ENCODE measurements at regions not wholly inside any gene's neighbourhood (a gene's known extent, or its start where the extent isn't known, plus 50 kb on each side); places are given as distances from the start of the nearest gene placed in this dataset.

GRCh38 chr21:39093526-39093925 is 89.7 kb downstream of the PSMG1 start:
- CTCF ChIA-PET, result no interaction called here
- no peaks in the 10 kb centered on the region for H3K36me3 Mint-ChIP-seq (ENCODE audit: low read depth)

DNA sequence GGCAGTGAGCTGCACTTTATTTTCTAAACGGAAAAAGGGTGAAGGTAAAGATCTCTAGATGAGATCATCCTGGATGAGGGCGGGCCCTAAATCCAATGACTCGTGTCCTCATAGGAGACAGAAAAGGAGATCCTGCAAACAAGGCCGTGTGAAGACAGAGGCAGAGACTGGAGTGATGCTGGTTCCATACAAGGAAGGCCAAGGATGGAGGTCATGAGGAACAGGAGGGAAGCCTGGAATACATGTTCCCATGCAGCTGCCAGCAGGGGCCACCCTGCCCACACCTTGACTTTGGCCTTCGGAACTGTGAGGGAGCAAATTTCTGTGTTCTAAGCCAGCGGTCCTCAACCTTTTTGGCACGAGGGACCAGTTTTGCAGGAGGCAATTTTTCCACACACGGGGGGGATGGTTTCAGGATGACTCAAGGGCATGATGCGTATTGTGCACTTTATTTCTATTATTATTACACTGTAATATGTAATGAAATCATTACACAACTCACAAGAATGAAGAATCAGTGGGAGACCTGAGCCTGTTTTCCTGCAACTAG is 94.3 kb downstream of the PSMG1 start:
- TF ChIP-seq CTCF (IDR thresholded peaks at IDR 0.05), result no peak
- H3K4me1 Mint-ChIP-seq (ENCODE audit: low read depth), result no peaks in the 10 kb centered on the region
- no peaks in the 10 kb centered on the region for H3K27me3 Mint-ChIP-seq
- H3K36me3 Mint-ChIP-seq (ENCODE audit: low read depth), result no peaks in the 10 kb centered on the region
- intact Hi-C loops (cut with DNase I, micrococcal nuclease), result no loop called here
- no peaks in the 10 kb centered on the region for H3K9me3 Mint-ChIP-seq
- Histone ChIP-seq H3K4me1 (ENCODE audit: insufficient read depth, low read length) (no peaks in the 10 kb centered on the region), H3K27me3 (ENCODE audit: control insufficient read depth in 1 of 2, insufficient read depth in 2 of 2, low read length in 2 of 2) (no peaks in the 10 kb centered on the region), H3K9me3 (ENCODE audit: control insufficient read depth in 1 of 2, insufficient read depth in 1 of 2, low read length in 2 of 2) (no peaks in the 10 kb centered on the region), H3K36me3 (ENCODE audit: insufficient read depth, low read length) (no peaks in the 10 kb centered on the region), H3K27ac (ENCODE audit: low read depth in 1 of 2, low read length in 2 of 2) (no peak overlapping the region), H3K4me3 (ENCODE audit: low read length) (no peak overlapping the region)
- no peak for ATAC-seq (ENCODE audit: poor library complexity)
- ChIA-PET CTCF (no interaction called here), POLR2A (no interaction called here)
- no peak for DNase-seq
- H3K4me3 Mint-ChIP-seq, result no peak overlapping the region
- H3K27ac Mint-ChIP-seq, result no peak overlapping the region

More at GRCh38 chr21:39093526-39093925, 89.7 kb downstream of the PSMG1 start:
- no peak for ATAC-seq (ENCODE audit: poor library complexity)
- no peak overlapping the region for H3K27ac Mint-ChIP-seq
- intact Hi-C loops (cut with DNase I, micrococcal nuclease), result no loop called here
- no peaks in the 10 kb centered on the region for H3K9me3 ChIP-seq (ENCODE audit: control insufficient read depth in 1 of 2, insufficient read depth in 1 of 2, low read length in 2 of 2)
- TF ChIP-seq CTCF (IDR thresholded peaks at IDR 0.05), result no peak
- no peaks in the 10 kb centered on the region for H3K4me1 Mint-ChIP-seq (ENCODE audit: low read depth)
- no peaks in the 10 kb centered on the region for H3K9me3 Mint-ChIP-seq
- H3K27ac ChIP-seq (ENCODE audit: low read depth in 1 of 2, low read length in 2 of 2), result no peak overlapping the region
- no peaks in the 10 kb centered on the region for H3K27me3 Mint-ChIP-seq
- peaks cover 4% of the 10 kb centered on the region for H3K4me1 ChIP-seq (ENCODE audit: insufficient read depth, low read length)
- no peaks in the 10 kb centered on the region for H3K27me3 ChIP-seq (ENCODE audit: control insufficient read depth in 1 of 2, insufficient read depth in 2 of 2, low read length in 2 of 2)
- no peak overlapping the region for H3K4me3 ChIP-seq (ENCODE audit: low read length)
- H3K4me3 Mint-ChIP-seq, result no peak overlapping the region
- H3K36me3 ChIP-seq (ENCODE audit: insufficient read depth, low read length), result no peaks in the 10 kb centered on the region
- POLR2A ChIA-PET, result no interaction called here
- DNase-seq, result no peak

- no peaks in the 10 kb centered on the region for H3K27me3 ChIP-seq (ENCODE audit: control insufficient read depth in 1 of 2, insufficient read depth in 2 of 2, low read length in 2 of 2)
- POLR2A ChIA-PET, result no interaction called here
- no peak for TF ChIP-seq CTCF (IDR thresholded peaks at IDR 0.05)
- intact Hi-C loops (cut with DNase I, micrococcal nuclease), result no loop called here
- Mint-ChIP-seq H3K27ac (no peak overlapping the region), H3K9me3 (no peaks in the 10 kb centered on the region), H3K36me3 (ENCODE audit: low read depth) (no peaks in the 10 kb centered on the region), H3K4me1 (ENCODE audit: low read depth) (no peaks in the 10 kb centered on the region), H3K27me3 (no peaks in the 10 kb centered on the region), H3K4me3 (no peak overlapping the region)
- no peaks in the 10 kb centered on the region for H3K36me3 ChIP-seq (ENCODE audit: insufficient read depth, low read length)
- ATAC-seq (ENCODE audit: poor library complexity) (no peak), DNase-seq (no peak)
- CTCF ChIA-PET, result no interaction called here
- H3K4me3 ChIP-seq (ENCODE audit: low read length), result no peak overlapping the region
- H3K9me3 ChIP-seq (ENCODE audit: control insufficient read depth in 1 of 2, insufficient read depth in 1 of 2, low read length in 2 of 2), result no peaks in the 10 kb centered on the region
- H3K4me1 ChIP-seq (ENCODE audit: insufficient read depth, low read length), result no peaks in the 10 kb centered on the region
- no peak overlapping the region for H3K27ac ChIP-seq (ENCODE audit: low read depth in 1 of 2, low read length in 2 of 2)
Observed at GRCh38 chr21:39088031-39088370, 95.2 kb downstream of the PSMG1 start.

Data from CD4-positive, alpha-beta T cell (primary cell).